Neural progenitor cell (in vitro differentiated cells): ENCODE measurements at regions not wholly inside any gene's neighbourhood (a gene's known extent, or its start where the extent isn't known, plus 50 kb on each side); places are given as distances from the start of the nearest gene placed in this dataset.

Experiments used
- EZH2 ChIP-seq: fragments of 200-600 bp; sonication (generic); IDR thresholded peaks from 2 replicates; pipeline ENCODE4 v1.6.1; 2017; ENCODE audit warnings: antibody characterized with exemption, mild to moderate bottlenecking, moderate library complexity
- TF ChIP-seq, protein P1 (sequence below): fragments of 200-600 bp; sonication (generic); IDR thresholded peaks from 2 replicates; pipeline ENCODE4 v1.5.1; 2017; ENCODE audit warnings: antibody characterized with exemption, mild to moderate bottlenecking

GRCh38 chr5:96180684-96181435 is 219.2 kb upstream of the ELL2 start:
- TF ChIP-seq EZH2 = no peak
- TF ChIP-seq, protein P1, sequence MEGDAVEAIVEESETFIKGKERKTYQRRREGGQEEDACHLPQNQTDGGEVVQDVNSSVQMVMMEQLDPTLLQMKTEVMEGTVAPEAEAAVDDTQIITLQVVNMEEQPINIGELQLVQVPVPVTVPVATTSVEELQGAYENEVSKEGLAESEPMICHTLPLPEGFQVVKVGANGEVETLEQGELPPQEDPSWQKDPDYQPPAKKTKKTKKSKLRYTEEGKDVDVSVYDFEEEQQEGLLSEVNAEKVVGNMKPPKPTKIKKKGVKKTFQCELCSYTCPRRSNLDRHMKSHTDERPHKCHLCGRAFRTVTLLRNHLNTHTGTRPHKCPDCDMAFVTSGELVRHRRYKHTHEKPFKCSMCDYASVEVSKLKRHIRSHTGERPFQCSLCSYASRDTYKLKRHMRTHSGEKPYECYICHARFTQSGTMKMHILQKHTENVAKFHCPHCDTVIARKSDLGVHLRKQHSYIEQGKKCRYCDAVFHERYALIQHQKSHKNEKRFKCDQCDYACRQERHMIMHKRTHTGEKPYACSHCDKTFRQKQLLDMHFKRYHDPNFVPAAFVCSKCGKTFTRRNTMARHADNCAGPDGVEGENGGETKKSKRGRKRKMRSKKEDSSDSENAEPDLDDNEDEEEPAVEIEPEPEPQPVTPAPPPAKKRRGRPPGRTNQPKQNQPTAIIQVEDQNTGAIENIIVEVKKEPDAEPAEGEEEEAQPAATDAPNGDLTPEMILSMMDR = no peak
